ENCODE measurements at regions not wholly inside any gene's neighbourhood (a gene's known extent, or its start where the extent isn't known, plus 50 kb on each side); places are given as distances from the start of the nearest gene placed in this dataset.

DNA sequence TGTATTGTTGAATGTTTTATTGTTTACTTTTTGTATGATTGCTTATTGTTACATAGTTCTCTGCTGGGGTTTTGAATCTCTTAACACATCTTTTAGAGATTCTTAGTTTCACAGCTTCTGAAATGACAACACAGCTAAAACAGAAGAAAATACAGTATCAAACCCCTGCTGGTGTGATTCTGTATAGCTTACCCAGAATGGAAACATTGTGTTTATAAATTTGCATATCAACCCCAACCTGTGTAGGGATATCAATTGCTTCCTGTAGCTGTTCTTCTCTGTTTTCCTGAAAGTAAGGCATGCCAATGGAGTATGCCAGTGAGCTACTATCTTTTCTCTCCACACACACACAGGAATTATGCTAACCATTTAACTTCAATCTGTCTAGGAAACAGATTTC, 64.3 kb upstream of the ID4 start:
- TF ChIP-seq, protein P1, sequence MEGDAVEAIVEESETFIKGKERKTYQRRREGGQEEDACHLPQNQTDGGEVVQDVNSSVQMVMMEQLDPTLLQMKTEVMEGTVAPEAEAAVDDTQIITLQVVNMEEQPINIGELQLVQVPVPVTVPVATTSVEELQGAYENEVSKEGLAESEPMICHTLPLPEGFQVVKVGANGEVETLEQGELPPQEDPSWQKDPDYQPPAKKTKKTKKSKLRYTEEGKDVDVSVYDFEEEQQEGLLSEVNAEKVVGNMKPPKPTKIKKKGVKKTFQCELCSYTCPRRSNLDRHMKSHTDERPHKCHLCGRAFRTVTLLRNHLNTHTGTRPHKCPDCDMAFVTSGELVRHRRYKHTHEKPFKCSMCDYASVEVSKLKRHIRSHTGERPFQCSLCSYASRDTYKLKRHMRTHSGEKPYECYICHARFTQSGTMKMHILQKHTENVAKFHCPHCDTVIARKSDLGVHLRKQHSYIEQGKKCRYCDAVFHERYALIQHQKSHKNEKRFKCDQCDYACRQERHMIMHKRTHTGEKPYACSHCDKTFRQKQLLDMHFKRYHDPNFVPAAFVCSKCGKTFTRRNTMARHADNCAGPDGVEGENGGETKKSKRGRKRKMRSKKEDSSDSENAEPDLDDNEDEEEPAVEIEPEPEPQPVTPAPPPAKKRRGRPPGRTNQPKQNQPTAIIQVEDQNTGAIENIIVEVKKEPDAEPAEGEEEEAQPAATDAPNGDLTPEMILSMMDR (IDR thresholded peaks at IDR 0.05; ENCODE audit: low read depth, low read length, missing control alignments) = no peak
- H3K4me3 ChIP-seq (ENCODE audit: low read depth, low read length) = no peak overlapping the region
- no peak for DNase-seq (ENCODE audit: low read depth)

DNA sequence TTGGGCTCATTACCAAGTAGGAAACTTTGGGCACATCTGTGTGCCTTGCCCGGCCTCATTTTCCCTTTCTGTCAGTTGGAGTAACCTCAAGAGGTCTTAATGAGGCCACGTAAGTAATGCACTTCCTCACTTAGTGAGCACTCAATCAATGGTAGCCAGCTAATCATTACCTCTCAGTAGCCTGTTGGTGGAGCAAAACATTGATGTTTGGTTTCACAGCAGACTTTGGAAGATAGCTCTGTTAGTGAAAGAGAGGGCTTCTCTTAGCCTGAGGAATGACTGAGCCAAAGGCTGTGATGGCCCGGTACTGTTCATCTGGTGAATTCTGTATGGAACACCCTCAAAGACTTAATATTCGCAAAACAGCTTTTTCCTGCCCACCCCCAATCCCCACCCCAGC, 55.9 kb upstream of the ID4 start:
- no peak for DNase-seq (ENCODE audit: low read depth)
- TF ChIP-seq, protein P1 (IDR thresholded peaks at IDR 0.05; ENCODE audit: low read depth, low read length, missing control alignments) = no peak
- H3K4me3 ChIP-seq (ENCODE audit: low read depth, low read length) = no peak overlapping the region

DNA sequence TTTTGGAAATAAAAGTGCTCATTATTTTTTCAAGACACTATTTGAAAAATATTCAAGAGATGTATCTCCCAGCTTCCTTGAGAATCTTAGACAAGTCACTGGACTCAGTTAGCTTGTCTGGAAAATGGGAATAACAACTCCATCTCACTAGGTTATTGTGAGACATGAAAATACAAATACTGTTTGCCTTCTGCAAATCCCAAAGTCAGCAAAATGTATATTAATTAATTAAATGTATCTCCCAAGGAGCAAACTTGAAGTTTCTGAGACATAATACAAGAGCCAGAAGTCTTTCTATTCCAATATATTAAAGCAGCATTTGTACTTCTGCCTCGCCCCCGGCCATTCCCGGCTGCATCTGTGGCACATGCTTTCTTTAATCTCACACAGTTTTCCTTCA, 54.6 kb upstream of the ID4 start:
- TF ChIP-seq, protein P1 (IDR thresholded peaks at IDR 0.05; ENCODE audit: low read depth, low read length, missing control alignments) = no peak
- no peak overlapping the region for H3K4me3 ChIP-seq (ENCODE audit: low read depth, low read length)
- no peak for DNase-seq (ENCODE audit: low read depth)

Measured in GM12864 (cell line).